Fibroblast of villous mesenchyme (primary cell): ENCODE measurements at regions not wholly inside any gene's neighbourhood (a gene's known extent, or its start where the extent isn't known, plus 50 kb on each side); places are given as distances from the start of the nearest gene placed in this dataset.

ENCODE experiments used
- DNase-seq: peaks from one replicate; pipeline ENCODE4 v3.0.0-alpha.2; 2010; ENCODE audit warnings: low read depth
- H3K4me3 ChIP-seq: 2 replicates; pipeline ENCODE4 v1.5.1; 2011; ENCODE audit warnings: low read depth, mild to moderate bottlenecking, low read length
- CTCF ChIP-seq: IDR thresholded peaks from 2 replicates; pipeline ENCODE4 v1.5.1; 2012; ENCODE audit warnings: low read depth, mild to moderate bottlenecking, low read length; ENCODE audit not compliant: insufficient read depth

- TF ChIP-seq CTCF, result no peak
Measured at GRCh38 chr19:27660428-27660827, 1552.5 kb downstream of the UQCRFS1 start.

GRCh38 chr19:27657271-27658051, 1555.5 kb downstream of the UQCRFS1 start:
- no peak for DNase-seq
- no peak overlapping the region for H3K4me3 ChIP-seq
- TF ChIP-seq CTCF, result no peak

More at GRCh38 chr19:27660428-27660827, 1552.5 kb downstream of the UQCRFS1 start:
- no peak overlapping the region for H3K4me3 ChIP-seq
- DNase-seq, result no peak

GRCh38 chr19:27654266-27654990, 1558.5 kb downstream of the UQCRFS1 start:
- no peak overlapping the region for H3K4me3 ChIP-seq
- DNase-seq, result no peak
- TF ChIP-seq CTCF, result no peak

- no peak overlapping the region for H3K4me3 ChIP-seq
- no peak for TF ChIP-seq CTCF
- no peak for DNase-seq
Measured at GRCh38 chr19:27652796-27653195, 1560.2 kb downstream of the UQCRFS1 start.

GRCh38 chr19:27652281-27652680, 1560.7 kb downstream of the UQCRFS1 start:
- no peak overlapping the region for H3K4me3 ChIP-seq
- TF ChIP-seq CTCF, result no peak
- no peak for DNase-seq

- no peak overlapping the region for H3K4me3 ChIP-seq
- no peak for TF ChIP-seq CTCF
- no peak for DNase-seq
Measured at GRCh38 chr19:27647423-27647822, 1565.5 kb downstream of the UQCRFS1 start.

GRCh38 chr19:27635401-27635800, 1577.5 kb downstream of the UQCRFS1 start:
- H3K4me3 ChIP-seq, result no peak overlapping the region
- no peak for TF ChIP-seq CTCF
- no peak for DNase-seq
